ENCODE measurements at regions not wholly inside any gene's neighbourhood (a gene's known extent, or its start where the extent isn't known, plus 50 kb on each side); places are given as distances from the start of the nearest gene placed in this dataset.

- DNase-seq (ENCODE audit: low read depth), result no peak
Measured at GRCh38 chr1:81392526-81393226, 408.1 kb upstream of the ADGRL2 start.

GRCh38 chr1:81391125-81391828 is 409.5 kb upstream of the ADGRL2 start:
- no peak for DNase-seq (ENCODE audit: low read depth)

GRCh38 chr1:81388435-81388834 is 412.3 kb upstream of the ADGRL2 start:
- DNase-seq (ENCODE audit: low read depth), result no peak

- DNase-seq (ENCODE audit: low read depth), result no peak
Measured at GRCh38 chr1:81387446-81387845, 413.3 kb upstream of the ADGRL2 start.

GRCh38 chr1:81382561-81382960 is 418.2 kb upstream of the ADGRL2 start:
- no peak for DNase-seq (ENCODE audit: low read depth)

- no peak for DNase-seq (ENCODE audit: low read depth)
Measured at GRCh38 chr1:81381881-81382280, 418.9 kb upstream of the ADGRL2 start.

GRCh38 chr1:81380436-81380835 is 420.3 kb upstream of the ADGRL2 start:
- no peak for DNase-seq (ENCODE audit: low read depth)

GRCh38 chr1:81379430-81379829 is 421.3 kb upstream of the ADGRL2 start:
- no peak for DNase-seq (ENCODE audit: low read depth)

- DNase-seq (ENCODE audit: low read depth), result no peak
Measured at GRCh38 chr1:81377406-81377805, 423.3 kb upstream of the ADGRL2 start.

GRCh38 chr1:81375884-81376548 is 424.7 kb upstream of the ADGRL2 start:
- DNase-seq (ENCODE audit: low read depth), result no peak

GRCh38 chr1:81374481-81374880 is 426.3 kb upstream of the ADGRL2 start:
- no peak for DNase-seq (ENCODE audit: low read depth)

- DNase-seq (ENCODE audit: low read depth), result no peak
Measured at GRCh38 chr1:81371864-81372263, 428.9 kb upstream of the ADGRL2 start.

- DNase-seq (ENCODE audit: low read depth), result no peak
Measured at GRCh38 chr1:81369833-81370232, 430.9 kb upstream of the ADGRL2 start.

GRCh38 chr1:81366173-81366572 is 434.6 kb upstream of the ADGRL2 start:
- DNase-seq (ENCODE audit: low read depth), result no peak

GRCh38 chr1:81364088-81364487 is 436.6 kb upstream of the ADGRL2 start:
- no peak for DNase-seq (ENCODE audit: low read depth)

- DNase-seq (ENCODE audit: low read depth), result no peak
Measured at GRCh38 chr1:81358151-81358550, 442.6 kb upstream of the ADGRL2 start.

- DNase-seq (ENCODE audit: low read depth), result no peak
Measured at GRCh38 chr1:81351864-81352263, 448.9 kb upstream of the ADGRL2 start.

GRCh38 chr1:81349194-81349965 is 451.4 kb upstream of the ADGRL2 start:
- no peak for DNase-seq (ENCODE audit: low read depth)

GRCh38 chr1:81345110-81345509 is 455.6 kb upstream of the ADGRL2 start:
- DNase-seq (ENCODE audit: low read depth), result no peak

- no peak for DNase-seq (ENCODE audit: low read depth)
Measured at GRCh38 chr1:81340239-81340638, 460.5 kb upstream of the ADGRL2 start.

GRCh38 chr1:81337226-81337625 is 463.5 kb upstream of the ADGRL2 start:
- DNase-seq (ENCODE audit: low read depth), result no peak

- DNase-seq (ENCODE audit: low read depth), result no peak
Measured at GRCh38 chr1:81335876-81336275, 464.9 kb upstream of the ADGRL2 start.

Measured in forelimb muscle (tissue), 1 donor.